GM19463 (cell line): ENCODE measurements at regions not wholly inside any gene's neighbourhood (a gene's known extent, or its start where the extent isn't known, plus 50 kb on each side); places are given as distances from the start of the nearest gene placed in this dataset.
"Not testable (repeated sequence)": the region's sequence is repeated elsewhere in the genome, so short reads cannot be mapped to it uniquely, and the experiment has no call there.

Source experiments
- ATAC-seq: cut with Tn5 transposase; IDR thresholded peaks from one replicate; pipeline ENCODE4 v1.9.1; 2021; ENCODE audit warnings: mild to moderate bottlenecking, moderate library complexity; ENCODE audit not compliant: unreplicated experiment

- ATAC-seq = no peak
Observed at GRCh38 chr1:90317628-90318027, 322.7 kb downstream of the ZNF326 start.

- ATAC-seq = no peak
Observed at GRCh38 chr1:90314533-90314932, 319.6 kb downstream of the ZNF326 start.

GRCh38 chr1:90313778-90314177 lies 318.9 kb downstream of the ZNF326 start:
- no peak for ATAC-seq

- ATAC-seq = no peak
Observed at GRCh38 chr1:90309806-90310205, 314.9 kb downstream of the ZNF326 start.

GRCh38 chr1:90308421-90308820 lies 313.5 kb downstream of the ZNF326 start:
- no peak for ATAC-seq

- ATAC-seq = no peak
Observed at GRCh38 chr1:90305577-90305976, 310.7 kb downstream of the ZNF326 start.

GRCh38 chr1:90296327-90296726 lies 301.4 kb downstream of the ZNF326 start:
- ATAC-seq = no peak

- ATAC-seq = no peak
Observed at GRCh38 chr1:90295534-90295933, 300.6 kb downstream of the ZNF326 start.

GRCh38 chr1:90291431-90292216 lies 296.7 kb downstream of the ZNF326 start:
- ATAC-seq = no peak

GRCh38 chr1:90282811-90283210 lies 287.9 kb downstream of the ZNF326 start:
- no peak for ATAC-seq

GRCh38 chr1:90281886-90282285 lies 287.0 kb downstream of the ZNF326 start:
- ATAC-seq = not testable (repeated sequence)

- no peak for ATAC-seq
Observed at GRCh38 chr1:90277270-90277669, 282.4 kb downstream of the ZNF326 start.

GRCh38 chr1:90274376-90274775 lies 279.5 kb downstream of the ZNF326 start:
- no peak for ATAC-seq

- no peak for ATAC-seq
Observed at GRCh38 chr1:90273241-90273774, 278.4 kb downstream of the ZNF326 start.

GRCh38 chr1:90262791-90263190 lies 267.9 kb downstream of the ZNF326 start:
- no peak for ATAC-seq

GRCh38 chr1:90262286-90262685 lies 267.4 kb downstream of the ZNF326 start:
- ATAC-seq = no peak

GRCh38 chr1:90246069-90246468 lies 251.2 kb downstream of the ZNF326 start:
- ATAC-seq = no peak

- no peak for ATAC-seq
Observed at GRCh38 chr1:90236493-90236892, 241.6 kb downstream of the ZNF326 start.

GRCh38 chr1:90223401-90223800 lies 228.5 kb downstream of the ZNF326 start:
- ATAC-seq = no peak

GRCh38 chr1:90220941-90221693 lies 226.2 kb downstream of the ZNF326 start:
- no peak for ATAC-seq

GRCh38 chr1:90220496-90220895 lies 225.6 kb downstream of the ZNF326 start:
- ATAC-seq = no peak
